RWPE1 (cell line): ENCODE measurements at regions not wholly inside any gene's neighbourhood (a gene's known extent, or its start where the extent isn't known, plus 50 kb on each side); places are given as distances from the start of the nearest gene placed in this dataset.

Experiments used
- CTCF ChIA-PET: fragments of 350-600 bp; sonication (Branson Sonifier 250); formaldehyde crosslinking; extraction: SDS; loops from one replicate; lab custom pipeline; 2021; lab: Yijun Ruan, JAX
- POLR2A ChIA-PET: fragments of 400-600 bp; formaldehyde crosslinking; extraction: SDS; loops from one replicate; lab custom pipeline; 2020; ENCODE audit warnings: antibody characterized with exemption; ENCODE audit not compliant: low non-redundant PET; lab: Yijun Ruan, JAX
- DNase-seq: peaks from one replicate; pipeline ENCODE4 v3.0.0; 2012; ENCODE audit warnings: low spot score
- H3K27ac ChIP-seq: fragments of 450-650 bp; 2 replicates; pipeline ENCODE4 v1.5.1; 2017
- TF ChIP-seq, protein P1 (sequence below): fragments of 450-650 bp; conservative IDR thresholded peaks from 2 replicates; pipeline ENCODE4 v1.5.1; 2017; ENCODE audit warnings: low read depth, mild to moderate bottlenecking

DNA sequence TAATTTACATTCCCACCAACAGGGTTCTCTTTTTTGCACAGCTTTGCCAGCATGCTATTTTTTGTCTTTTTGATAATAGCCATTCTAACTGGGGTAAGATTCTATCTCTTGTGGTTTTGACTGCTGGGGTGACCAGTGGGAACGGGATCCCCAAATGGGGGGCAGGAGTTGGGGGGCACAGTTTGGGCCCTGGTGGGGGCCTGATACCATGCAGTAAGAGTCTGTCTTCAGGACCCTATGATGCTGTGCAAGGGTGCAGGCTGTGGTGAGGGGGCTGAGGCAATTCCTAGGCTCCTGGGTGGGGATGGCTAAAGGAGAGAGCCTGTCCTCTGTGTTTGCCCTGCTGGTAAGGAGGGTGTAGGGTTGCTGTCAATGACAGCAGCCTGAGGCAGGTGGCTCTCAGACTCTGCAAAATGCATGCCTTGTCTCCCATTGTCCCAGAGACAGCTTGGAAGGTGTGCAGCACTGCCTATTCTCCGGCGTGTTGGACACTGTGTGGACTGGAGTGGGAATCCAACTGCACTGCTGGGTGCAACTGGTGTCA, 172.7 kb upstream of the ARHGAP24 start:
- TF ChIP-seq, protein P1, sequence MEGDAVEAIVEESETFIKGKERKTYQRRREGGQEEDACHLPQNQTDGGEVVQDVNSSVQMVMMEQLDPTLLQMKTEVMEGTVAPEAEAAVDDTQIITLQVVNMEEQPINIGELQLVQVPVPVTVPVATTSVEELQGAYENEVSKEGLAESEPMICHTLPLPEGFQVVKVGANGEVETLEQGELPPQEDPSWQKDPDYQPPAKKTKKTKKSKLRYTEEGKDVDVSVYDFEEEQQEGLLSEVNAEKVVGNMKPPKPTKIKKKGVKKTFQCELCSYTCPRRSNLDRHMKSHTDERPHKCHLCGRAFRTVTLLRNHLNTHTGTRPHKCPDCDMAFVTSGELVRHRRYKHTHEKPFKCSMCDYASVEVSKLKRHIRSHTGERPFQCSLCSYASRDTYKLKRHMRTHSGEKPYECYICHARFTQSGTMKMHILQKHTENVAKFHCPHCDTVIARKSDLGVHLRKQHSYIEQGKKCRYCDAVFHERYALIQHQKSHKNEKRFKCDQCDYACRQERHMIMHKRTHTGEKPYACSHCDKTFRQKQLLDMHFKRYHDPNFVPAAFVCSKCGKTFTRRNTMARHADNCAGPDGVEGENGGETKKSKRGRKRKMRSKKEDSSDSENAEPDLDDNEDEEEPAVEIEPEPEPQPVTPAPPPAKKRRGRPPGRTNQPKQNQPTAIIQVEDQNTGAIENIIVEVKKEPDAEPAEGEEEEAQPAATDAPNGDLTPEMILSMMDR, result no peak
- ChIA-PET POLR2A (no interaction called here), CTCF (no interaction called here)
- DNase-seq, result no peak
- no peak overlapping the region for H3K27ac ChIP-seq

GRCh38 chr4:85302756-85303155, 172.2 kb upstream of the ARHGAP24 start:
- no peak overlapping the region for H3K27ac ChIP-seq
- TF ChIP-seq, protein P1, result no peak
- no peak for DNase-seq
- ChIA-PET CTCF (no interaction called here), POLR2A (no interaction called here)

- TF ChIP-seq, protein P1, result no peak
- H3K27ac ChIP-seq, result no peak overlapping the region
- peak; percentile 34 for DNase-seq
- ChIA-PET CTCF (no interaction called here), POLR2A (no interaction called here)
Measured at GRCh38 chr4:85318415-85318814, 156.5 kb upstream of the ARHGAP24 start.

GRCh38 chr4:85358831-85359230, 116.1 kb upstream of the ARHGAP24 start:
- TF ChIP-seq, protein P1, result no peak
- DNase-seq, result peak; percentile 1
- no peak overlapping the region for H3K27ac ChIP-seq
- ChIA-PET POLR2A (no interaction called here), CTCF (interaction anchor here (0.7 kb wide), 1 partner anchor 59 kb away, joined by 3 read pairs; no protein-coding TSS in a partner anchor)

- DNase-seq, result no peak
- TF ChIP-seq, protein P1, result no peak
- ChIA-PET CTCF (interaction anchor here (0.6 kb wide), 1 partner anchor 761 kb away, joined by 3 read pairs; no protein-coding TSS in a partner anchor), POLR2A (no interaction called here)
- no peak overlapping the region for H3K27ac ChIP-seq
Measured at GRCh38 chr4:85362550-85362949, 112.4 kb upstream of the ARHGAP24 start.

DNA sequence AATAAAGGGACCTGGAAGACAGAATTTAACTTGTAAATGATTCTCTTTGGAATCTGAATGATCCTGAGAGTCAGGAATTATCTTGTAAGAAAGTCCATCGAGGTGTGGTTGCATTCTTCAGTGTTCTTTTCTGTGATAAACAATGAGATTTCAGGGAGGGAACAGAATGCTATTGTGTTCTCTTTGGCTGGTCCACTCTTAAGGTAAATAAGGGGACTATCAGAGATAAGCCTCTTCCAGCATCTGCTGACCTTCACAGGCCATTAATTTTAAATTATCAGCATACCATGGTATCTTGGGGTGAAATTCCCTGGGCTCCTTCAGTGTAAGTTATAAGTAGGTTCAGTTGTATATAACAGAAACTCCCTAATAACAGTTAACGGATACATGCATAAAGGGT, 107.1 kb upstream of the ARHGAP24 start:
- CTCF ChIA-PET, result no interaction called here
- TF ChIP-seq, protein P1, result no peak
- no peak overlapping the region for H3K27ac ChIP-seq
- POLR2A ChIA-PET, result no interaction called here
- no peak for DNase-seq

GRCh38 chr4:85368240-85368639, 106.7 kb upstream of the ARHGAP24 start:
- TF ChIP-seq, protein P1, result no peak
- CTCF ChIA-PET, result interaction anchor here (0.9 kb wide), 1 partner anchor 54 kb away, joined by 5 read pairs; no protein-coding TSS in a partner anchor
- no peak for DNase-seq
- POLR2A ChIA-PET, result no interaction called here
- H3K27ac ChIP-seq, result no peak overlapping the region
